BLaER1 (cell line): ENCODE measurements at regions not wholly inside any gene's neighbourhood (a gene's known extent, or its start where the extent isn't known, plus 50 kb on each side); places are given as distances from the start of the nearest gene placed in this dataset.

ENCODE experiments used
- H3K27ac ChIP-seq: shearing (Covaris generic); formaldehyde crosslinking; 2 replicates; pipeline ENCODE4 v1.8.1; 2022
- H3K27me3 ChIP-seq: shearing (Covaris generic); formaldehyde crosslinking; 2 replicates; pipeline ENCODE4 v1.8.1; 2022
- H3K36me3 ChIP-seq: shearing (Covaris generic); formaldehyde crosslinking; 2 replicates; pipeline ENCODE4 v1.8.1; 2022
- H3K4me1 ChIP-seq: shearing (Covaris generic); formaldehyde crosslinking; 2 replicates; pipeline ENCODE4 v1.8.1; 2022
- H3K4me2 ChIP-seq: shearing (Covaris generic); formaldehyde crosslinking; 2 replicates; pipeline ENCODE4 v1.8.1; 2022
- H3K4me3 ChIP-seq: shearing (Covaris generic); formaldehyde crosslinking; 2 replicates; pipeline ENCODE4 v1.8.1; 2022
- H3K9ac ChIP-seq: shearing (Covaris generic); formaldehyde crosslinking; 2 replicates; pipeline ENCODE4 v1.8.1; 2022
- H3K9me3 ChIP-seq: shearing (Covaris generic); formaldehyde crosslinking; 2 replicates; pipeline ENCODE4 v1.8.1; 2022
- H4K20me1 ChIP-seq: shearing (Covaris generic); formaldehyde crosslinking; 2 replicates; pipeline ENCODE4 v1.8.1; 2022
- Cebpa-rat ChIP-seq: shearing (Covaris generic); IDR thresholded peaks from 2 replicates; pipeline ENCODE4 v1.8.1; 2022

- no peak for TF ChIP-seq Cebpa-rat
- Histone ChIP-seq H4K20me1 (no peaks in the 10 kb centered on the region), H3K4me3 (no peak overlapping the region), H3K27me3 (no peaks in the 10 kb centered on the region), H3K9ac (no peak overlapping the region), H3K4me1 (no peaks in the 10 kb centered on the region), H3K9me3 (peaks cover 32% of the 10 kb centered on the region), H3K4me2 (no peak overlapping the region), H3K36me3 (no peaks in the 10 kb centered on the region), H3K27ac (no peak overlapping the region)
Observed at GRCh38 chr1:88421997-88422396, 262.1 kb upstream of the PKN2 start.

- no peak overlapping the region for H3K9ac ChIP-seq
- no peak for TF ChIP-seq Cebpa-rat
- no peaks in the 10 kb centered on the region for H3K27me3 ChIP-seq
- H3K9me3 ChIP-seq = no peaks in the 10 kb centered on the region; the same call in 1 of the 2 replicates
- no peak overlapping the region for H3K4me3 ChIP-seq
- no peak overlapping the region for H3K27ac ChIP-seq
- H3K36me3 ChIP-seq = no peaks in the 10 kb centered on the region
- H3K4me2 ChIP-seq = no peak overlapping the region
- no peaks in the 10 kb centered on the region for H3K4me1 ChIP-seq
- H4K20me1 ChIP-seq = no peaks in the 10 kb centered on the region
Observed at GRCh38 chr1:88433556-88433955, 250.5 kb upstream of the PKN2 start.

GRCh38 chr1:88434836-88435235 lies 249.2 kb upstream of the PKN2 start:
- Histone ChIP-seq H3K4me3 (no peak overlapping the region), H3K36me3 (no peaks in the 10 kb centered on the region), H3K9me3 (no peaks in the 10 kb centered on the region; the same call in 1 of the 2 replicates), H4K20me1 (no peaks in the 10 kb centered on the region), H3K4me1 (no peaks in the 10 kb centered on the region), H3K9ac (no peak overlapping the region), H3K27ac (no peak overlapping the region), H3K4me2 (no peak overlapping the region), H3K27me3 (no peaks in the 10 kb centered on the region)
- no peak for TF ChIP-seq Cebpa-rat

- Histone ChIP-seq H3K27ac (no peak overlapping the region), H3K9ac (no peak overlapping the region), H4K20me1 (no peaks in the 10 kb centered on the region), H3K27me3 (no peaks in the 10 kb centered on the region), H3K4me2 (no peak overlapping the region), H3K36me3 (no peaks in the 10 kb centered on the region), H3K4me3 (no peak overlapping the region), H3K4me1 (no peaks in the 10 kb centered on the region), H3K9me3 (no peaks in the 10 kb centered on the region)
- TF ChIP-seq Cebpa-rat = no peak
Observed at GRCh38 chr1:88441022-88441421, 243.1 kb upstream of the PKN2 start.

GRCh38 chr1:88451856-88452255 lies 232.2 kb upstream of the PKN2 start:
- Histone ChIP-seq H3K27ac (no peak overlapping the region), H3K4me3 (no peak overlapping the region), H3K36me3 (no peaks in the 10 kb centered on the region), H3K27me3 (no peaks in the 10 kb centered on the region), H4K20me1 (no peaks in the 10 kb centered on the region), H3K9me3 (no peaks in the 10 kb centered on the region), H3K4me2 (no peak overlapping the region), H3K9ac (no peak overlapping the region), H3K4me1 (no peaks in the 10 kb centered on the region)
- no peak for TF ChIP-seq Cebpa-rat

GRCh38 chr1:88453295-88453694 lies 230.8 kb upstream of the PKN2 start:
- Histone ChIP-seq H3K9ac (no peak overlapping the region), H3K27me3 (no peaks in the 10 kb centered on the region), H3K36me3 (no peaks in the 10 kb centered on the region), H3K27ac (no peak overlapping the region), H3K4me2 (no peak overlapping the region), H3K4me1 (no peaks in the 10 kb centered on the region), H3K9me3 (no peaks in the 10 kb centered on the region), H4K20me1 (no peaks in the 10 kb centered on the region), H3K4me3 (no peak overlapping the region)
- no peak for TF ChIP-seq Cebpa-rat

- H4K20me1 ChIP-seq = no peaks in the 10 kb centered on the region
- H3K27me3 ChIP-seq = no peaks in the 10 kb centered on the region
- no peak overlapping the region for H3K27ac ChIP-seq
- no peak overlapping the region for H3K4me2 ChIP-seq
- no peaks in the 10 kb centered on the region for H3K9me3 ChIP-seq
- no peaks in the 10 kb centered on the region for H3K4me1 ChIP-seq
- no peaks in the 10 kb centered on the region for H3K36me3 ChIP-seq
- H3K4me3 ChIP-seq = no peak overlapping the region
- no peak for TF ChIP-seq Cebpa-rat
- H3K9ac ChIP-seq = no peak overlapping the region
Observed at GRCh38 chr1:88454781-88455180, 229.3 kb upstream of the PKN2 start.

GRCh38 chr1:88455621-88456256 lies 228.3 kb upstream of the PKN2 start:
- no peak overlapping the region for H3K4me3 ChIP-seq
- no peak for TF ChIP-seq Cebpa-rat
- no peaks in the 10 kb centered on the region for H3K9me3 ChIP-seq
- no peaks in the 10 kb centered on the region for H3K4me1 ChIP-seq
- H3K4me2 ChIP-seq = no peak overlapping the region
- H3K36me3 ChIP-seq = no peaks in the 10 kb centered on the region
- H4K20me1 ChIP-seq = no peaks in the 10 kb centered on the region
- H3K9ac ChIP-seq = no peak overlapping the region
- H3K27ac ChIP-seq = no peak overlapping the region
- H3K27me3 ChIP-seq = no peaks in the 10 kb centered on the region

- Histone ChIP-seq H4K20me1 (no peaks in the 10 kb centered on the region), H3K9ac (no peak overlapping the region)
Observed at GRCh38 chr1:88457197-88457596, 226.9 kb upstream of the PKN2 start.

GRCh38 chr1:88461007-88461406 lies 223.1 kb upstream of the PKN2 start:
- H3K9ac ChIP-seq = no peak overlapping the region

More at GRCh38 chr1:88457197-88457596, 226.9 kb upstream of the PKN2 start:
- H3K4me1 ChIP-seq = no peaks in the 10 kb centered on the region
- H3K9me3 ChIP-seq = no peaks in the 10 kb centered on the region
- no peak for TF ChIP-seq Cebpa-rat
- no peak overlapping the region for H3K4me2 ChIP-seq
- no peaks in the 10 kb centered on the region for H3K27me3 ChIP-seq
- H3K4me3 ChIP-seq = no peak overlapping the region
- H3K36me3 ChIP-seq = no peaks in the 10 kb centered on the region
- H3K27ac ChIP-seq = no peak overlapping the region

GRCh38 chr1:88462096-88462487 lies 222.0 kb upstream of the PKN2 start:
- Histone ChIP-seq H3K27me3 (no peaks in the 10 kb centered on the region), H3K4me3 (no peak overlapping the region), H3K9me3 (peaks cover 9% of the 10 kb centered on the region), H3K9ac (no peak overlapping the region), H3K4me2 (no peak overlapping the region), H4K20me1 (no peaks in the 10 kb centered on the region), H3K27ac (no peak overlapping the region), H3K36me3 (no peaks in the 10 kb centered on the region), H3K4me1 (no peaks in the 10 kb centered on the region)
- TF ChIP-seq Cebpa-rat = no peak

More at GRCh38 chr1:88461007-88461406, 223.1 kb upstream of the PKN2 start:
- Histone ChIP-seq H3K4me3 (no peak overlapping the region), H3K4me1 (no peaks in the 10 kb centered on the region), H3K9me3 (peaks cover 5% of the 10 kb centered on the region; the same call in 1 of the 2 replicates), H4K20me1 (no peaks in the 10 kb centered on the region), H3K27ac (no peak overlapping the region), H3K27me3 (no peaks in the 10 kb centered on the region), H3K4me2 (no peak overlapping the region), H3K36me3 (no peaks in the 10 kb centered on the region)
- no peak for TF ChIP-seq Cebpa-rat
